ENCODE measurements at regions not wholly inside any gene's neighbourhood (a gene's known extent, or its start where the extent isn't known, plus 50 kb on each side); places are given as distances from the start of the nearest gene placed in this dataset.

GRCh38 chr12:89140602-89141238 lies 211.6 kb downstream of the DUSP6 start:
- DNase-seq (ENCODE audit: low read depth), result peak; percentile 60
- H3K4me3 ChIP-seq (replicated peaks; ENCODE audit: low read depth, low read length), result no peak overlapping the region
- TF ChIP-seq, protein P1, sequence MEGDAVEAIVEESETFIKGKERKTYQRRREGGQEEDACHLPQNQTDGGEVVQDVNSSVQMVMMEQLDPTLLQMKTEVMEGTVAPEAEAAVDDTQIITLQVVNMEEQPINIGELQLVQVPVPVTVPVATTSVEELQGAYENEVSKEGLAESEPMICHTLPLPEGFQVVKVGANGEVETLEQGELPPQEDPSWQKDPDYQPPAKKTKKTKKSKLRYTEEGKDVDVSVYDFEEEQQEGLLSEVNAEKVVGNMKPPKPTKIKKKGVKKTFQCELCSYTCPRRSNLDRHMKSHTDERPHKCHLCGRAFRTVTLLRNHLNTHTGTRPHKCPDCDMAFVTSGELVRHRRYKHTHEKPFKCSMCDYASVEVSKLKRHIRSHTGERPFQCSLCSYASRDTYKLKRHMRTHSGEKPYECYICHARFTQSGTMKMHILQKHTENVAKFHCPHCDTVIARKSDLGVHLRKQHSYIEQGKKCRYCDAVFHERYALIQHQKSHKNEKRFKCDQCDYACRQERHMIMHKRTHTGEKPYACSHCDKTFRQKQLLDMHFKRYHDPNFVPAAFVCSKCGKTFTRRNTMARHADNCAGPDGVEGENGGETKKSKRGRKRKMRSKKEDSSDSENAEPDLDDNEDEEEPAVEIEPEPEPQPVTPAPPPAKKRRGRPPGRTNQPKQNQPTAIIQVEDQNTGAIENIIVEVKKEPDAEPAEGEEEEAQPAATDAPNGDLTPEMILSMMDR (IDR thresholded peaks at IDR 0.05; ENCODE audit: low read length, missing control alignments), result no peak

GRCh38 chr12:89140141-89140540 lies 212.2 kb downstream of the DUSP6 start:
- DNase-seq (ENCODE audit: low read depth), result no peak
- H3K4me3 ChIP-seq (replicated peaks; ENCODE audit: low read depth, low read length), result no peak overlapping the region
- TF ChIP-seq, protein P1 (IDR thresholded peaks at IDR 0.05; ENCODE audit: low read length, missing control alignments), result no peak

- no peak for DNase-seq (ENCODE audit: low read depth)
- no peak overlapping the region for H3K4me3 ChIP-seq (replicated peaks; ENCODE audit: low read depth, low read length)
- TF ChIP-seq, protein P1 (IDR thresholded peaks at IDR 0.05; ENCODE audit: low read length, missing control alignments), result no peak
Observed at GRCh38 chr12:89139390-89139789, 212.9 kb downstream of the DUSP6 start.

GRCh38 chr12:89138048-89138852 lies 214.1 kb downstream of the DUSP6 start:
- no peak overlapping the region for H3K4me3 ChIP-seq (replicated peaks; ENCODE audit: low read depth, low read length)
- DNase-seq (ENCODE audit: low read depth), result no peak
- TF ChIP-seq, protein P1 (IDR thresholded peaks at IDR 0.05; ENCODE audit: low read length, missing control alignments), result no peak

- no peak overlapping the region for H3K4me3 ChIP-seq (replicated peaks; ENCODE audit: low read depth, low read length)
- peak; percentile 33 for DNase-seq (ENCODE audit: low read depth)
- TF ChIP-seq, protein P1 (IDR thresholded peaks at IDR 0.05; ENCODE audit: low read length, missing control alignments), result no peak
Observed at GRCh38 chr12:89135976-89136634, 216.2 kb downstream of the DUSP6 start.

- H3K4me3 ChIP-seq (replicated peaks; ENCODE audit: low read depth, low read length), result no peak overlapping the region
- TF ChIP-seq, protein P1 (IDR thresholded peaks at IDR 0.05; ENCODE audit: low read length, missing control alignments), result no peak
- peak; percentile 73 for DNase-seq (ENCODE audit: low read depth)
Observed at GRCh38 chr12:89134213-89134770, 218.0 kb downstream of the DUSP6 start.
